ENCODE measurements at regions not wholly inside any gene's neighbourhood (a gene's known extent, or its start where the extent isn't known, plus 50 kb on each side); places are given as distances from the start of the nearest gene placed in this dataset.

GRCh38 chr17:77864234-77865111, 94.0 kb upstream of the TNRC6C start:
- Histone ChIP-seq H2AFZ (ENCODE audit: low read depth) (peak overlapping the region; percentile 38; the same call in 1 of the 2 replicates), H3K4me3 (IDR thresholded peaks at IDR 0.05; ENCODE audit: insufficient read depth, low read depth, low read length) (no peak overlapping the region), H3K4me1 (ENCODE audit: low read depth, poor library complexity, severe bottlenecking) (peaks cover 18% of the 10 kb centered on the region), H4K20me1 (ENCODE audit: insufficient read depth) (no peaks in the 10 kb centered on the region), H3K27ac (no peak overlapping the region; the same call in 1 of the 2 replicates), H3K27me3 (ENCODE audit: insufficient read depth, low read depth) (no peaks in the 10 kb centered on the region), H3K36me3 (ENCODE audit: insufficient read depth) (no peaks in the 10 kb centered on the region), H3K79me2 (ENCODE audit: insufficient read depth, low read depth) (no peaks in the 10 kb centered on the region), H3K4me2 (peak overlapping the region; percentile 4; the same call in 1 of the 2 replicates), H3K9ac (no peak overlapping the region)
- no peak for TF ChIP-seq CTCF (conservative IDR thresholded peaks at IDR 0.05; ENCODE audit: low read depth, low read length)

- Histone ChIP-seq H3K4me2 (no peak overlapping the region), H3K4me3 (IDR thresholded peaks at IDR 0.05; ENCODE audit: insufficient read depth, low read depth, low read length) (no peak overlapping the region), H3K27me3 (ENCODE audit: insufficient read depth, low read depth) (no peaks in the 10 kb centered on the region), H3K27ac (no peak overlapping the region), H3K36me3 (ENCODE audit: insufficient read depth) (no peaks in the 10 kb centered on the region), H2AFZ (ENCODE audit: low read depth) (no peak overlapping the region), H3K9ac (no peak overlapping the region), H4K20me1 (ENCODE audit: insufficient read depth) (no peaks in the 10 kb centered on the region), H3K4me1 (ENCODE audit: low read depth, poor library complexity, severe bottlenecking) (peaks cover 18% of the 10 kb centered on the region), H3K79me2 (ENCODE audit: insufficient read depth, low read depth) (no peaks in the 10 kb centered on the region)
- TF ChIP-seq CTCF (conservative IDR thresholded peaks at IDR 0.05; ENCODE audit: low read depth, low read length), result no peak
These were observed 93.3 kb upstream of the TNRC6C start for GRCh38 chr17:77865112-77865611.

GRCh38 chr17:77865716-77866115, 92.8 kb upstream of the TNRC6C start:
- H3K4me2 ChIP-seq, result no peak overlapping the region

GRCh38 chr17:77867308-77867781, 91.2 kb upstream of the TNRC6C start:
- peaks cover 18% of the 10 kb centered on the region for H3K4me1 ChIP-seq (ENCODE audit: low read depth, poor library complexity, severe bottlenecking)
- H2AFZ ChIP-seq (ENCODE audit: low read depth), result no peak overlapping the region
- no peak overlapping the region for H3K4me3 ChIP-seq (IDR thresholded peaks at IDR 0.05; ENCODE audit: insufficient read depth, low read depth, low read length)
- H3K27me3 ChIP-seq (ENCODE audit: insufficient read depth, low read depth), result no peaks in the 10 kb centered on the region
- no peaks in the 10 kb centered on the region for H3K79me2 ChIP-seq (ENCODE audit: insufficient read depth, low read depth)
- TF ChIP-seq CTCF (conservative IDR thresholded peaks at IDR 0.05; ENCODE audit: low read depth, low read length), result no peak
- no peaks in the 10 kb centered on the region for H4K20me1 ChIP-seq (ENCODE audit: insufficient read depth)
- H3K9ac ChIP-seq, result no peak overlapping the region
- no peaks in the 10 kb centered on the region for H3K36me3 ChIP-seq (ENCODE audit: insufficient read depth)
- no peak overlapping the region for H3K27ac ChIP-seq
- H3K4me2 ChIP-seq, result no peak overlapping the region

More at GRCh38 chr17:77865716-77866115, 92.8 kb upstream of the TNRC6C start:
- TF ChIP-seq CTCF (conservative IDR thresholded peaks at IDR 0.05; ENCODE audit: low read depth, low read length), result no peak
- Histone ChIP-seq H3K36me3 (ENCODE audit: insufficient read depth) (no peaks in the 10 kb centered on the region), H3K79me2 (ENCODE audit: insufficient read depth, low read depth) (no peaks in the 10 kb centered on the region), H2AFZ (ENCODE audit: low read depth) (no peak overlapping the region), H4K20me1 (ENCODE audit: insufficient read depth) (no peaks in the 10 kb centered on the region), H3K4me1 (ENCODE audit: low read depth, poor library complexity, severe bottlenecking) (peaks cover 18% of the 10 kb centered on the region), H3K27ac (no peak overlapping the region), H3K4me3 (IDR thresholded peaks at IDR 0.05; ENCODE audit: insufficient read depth, low read depth, low read length) (no peak overlapping the region), H3K27me3 (ENCODE audit: insufficient read depth, low read depth) (no peaks in the 10 kb centered on the region), H3K9ac (no peak overlapping the region)
